ENCODE measurements at regions not wholly inside any gene's neighbourhood (a gene's known extent, or its start where the extent isn't known, plus 50 kb on each side); places are given as distances from the start of the nearest gene placed in this dataset.

DNA sequence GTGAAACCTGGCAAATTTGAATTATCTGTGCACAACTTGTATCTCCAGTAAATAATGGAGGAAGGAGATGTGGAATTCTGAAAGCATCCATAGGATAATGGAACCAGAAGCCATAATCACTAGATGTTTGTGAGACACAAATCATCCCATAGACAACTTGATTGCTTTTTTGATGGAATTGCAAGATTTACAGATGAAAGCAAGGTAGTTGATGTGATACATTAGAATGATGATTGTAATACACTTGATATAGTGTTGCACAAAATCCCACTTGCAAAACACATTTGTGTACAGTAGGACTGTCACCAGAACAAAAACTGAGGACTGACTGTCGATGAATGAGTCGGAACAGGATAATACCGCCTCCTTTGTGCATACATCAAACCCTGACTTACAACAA, 178.3 kb downstream of the IRS2 start:
- TF ChIP-seq, protein P1, sequence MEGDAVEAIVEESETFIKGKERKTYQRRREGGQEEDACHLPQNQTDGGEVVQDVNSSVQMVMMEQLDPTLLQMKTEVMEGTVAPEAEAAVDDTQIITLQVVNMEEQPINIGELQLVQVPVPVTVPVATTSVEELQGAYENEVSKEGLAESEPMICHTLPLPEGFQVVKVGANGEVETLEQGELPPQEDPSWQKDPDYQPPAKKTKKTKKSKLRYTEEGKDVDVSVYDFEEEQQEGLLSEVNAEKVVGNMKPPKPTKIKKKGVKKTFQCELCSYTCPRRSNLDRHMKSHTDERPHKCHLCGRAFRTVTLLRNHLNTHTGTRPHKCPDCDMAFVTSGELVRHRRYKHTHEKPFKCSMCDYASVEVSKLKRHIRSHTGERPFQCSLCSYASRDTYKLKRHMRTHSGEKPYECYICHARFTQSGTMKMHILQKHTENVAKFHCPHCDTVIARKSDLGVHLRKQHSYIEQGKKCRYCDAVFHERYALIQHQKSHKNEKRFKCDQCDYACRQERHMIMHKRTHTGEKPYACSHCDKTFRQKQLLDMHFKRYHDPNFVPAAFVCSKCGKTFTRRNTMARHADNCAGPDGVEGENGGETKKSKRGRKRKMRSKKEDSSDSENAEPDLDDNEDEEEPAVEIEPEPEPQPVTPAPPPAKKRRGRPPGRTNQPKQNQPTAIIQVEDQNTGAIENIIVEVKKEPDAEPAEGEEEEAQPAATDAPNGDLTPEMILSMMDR (IDR thresholded peaks at IDR 0.05): no peak
- no peak for TF ChIP-seq POLR2A (IDR thresholded peaks at IDR 0.05)
